Transverse colon (tissue), 3 donors: ENCODE measurements at regions not wholly inside any gene's neighbourhood (a gene's known extent, or its start where the extent isn't known, plus 50 kb on each side); places are given as distances from the start of the nearest gene placed in this dataset.

Source experiments
- CTCF ChIP-seq, 5 experiments: fragments of 200-600 bp in 3 of 5; fragments of 450-650 bp in 2 of 5; sonication (generic) in 3 of 5; IDR thresholded peaks; 1 replicate in 2 of 5; 2 replicates in 3 of 5; pipeline ENCODE4 v1.5.1; 2016 to 2017; ENCODE audit warnings: antibody characterized with exemption in 5 of 5, inconsistent platforms in 3 of 5, mild to moderate bottlenecking in 2 of 5, moderate library complexity in 1 of 5
- POLR2A ChIP-seq: fragments of 450-650 bp; IDR thresholded peaks from one replicate; pipeline ENCODE4 v1.6.1; 2016; ENCODE audit warnings: antibody characterized with exemption, mild to moderate bottlenecking, moderate library complexity

DNA sequence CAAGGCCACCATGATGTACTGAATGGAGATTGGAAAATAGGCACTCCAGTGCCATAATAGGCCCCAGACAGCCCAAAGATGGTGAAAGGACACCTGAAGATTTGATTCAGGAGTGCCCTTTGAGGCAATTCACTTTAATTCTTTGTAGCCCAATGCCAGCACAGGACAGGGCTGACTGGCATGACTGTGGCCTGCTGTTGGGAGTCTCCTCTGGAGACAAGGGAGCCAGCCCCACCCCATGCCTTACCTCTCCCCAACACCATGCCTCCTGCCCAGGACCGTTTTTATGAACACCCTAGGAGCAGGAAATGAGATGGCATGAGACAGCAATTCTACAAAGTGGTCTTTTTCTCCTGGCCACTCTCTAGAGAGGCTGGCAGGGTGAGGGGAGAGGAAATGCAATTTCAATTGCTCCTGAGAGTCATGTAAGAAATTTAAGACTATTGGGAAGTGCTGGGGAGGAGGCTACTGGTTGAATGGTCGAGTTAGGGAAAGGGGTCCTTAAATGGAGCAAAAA is 94.2 kb upstream of the MAMLD1 start:
- TF ChIP-seq POLR2A (no peak), CTCF (IDR thresholded peaks at IDR 0.05) (no peak)
